H1 (cell line): ENCODE measurements at regions not wholly inside any gene's neighbourhood (a gene's known extent, or its start where the extent isn't known, plus 50 kb on each side); places are given as distances from the start of the nearest gene placed in this dataset.

Experiments used
- CHD7 ChIP-seq: fragments of 300-600 bp; sonication (generic); IDR thresholded peaks from 2 replicates; pipeline ENCODE4 v1.7.1; 2012; ENCODE audit warnings: low read length, moderate library complexity, mild to moderate bottlenecking, inconsistent platforms; ENCODE audit not compliant: insufficient replicate concordance
- CTCF ChIP-seq, 3 experiments: IDR thresholded peaks; 1 replicate in 2 of 3; 2 replicates in 1 of 3; pipeline versions ENCODE4 v1.5.1 to v1.6.1; 2011; ENCODE audit warnings: low read length in 3 of 3, mild to moderate bottlenecking in 3 of 3, inconsistent platforms in 2 of 3, low read depth in 1 of 3, moderate library complexity in 1 of 3; ENCODE audit not compliant: insufficient read depth in 1 of 3; ENCODE audit errors: control extremely low read depth in 1 of 3
- HDAC2 ChIP-seq, 2 experiments: fragments of 300-600 bp in 1 of 2; sonication (generic) in 1 of 2; IDR thresholded peaks; 2 replicates each; pipeline ENCODE4 v1.6.1; 2011 to 2012; ENCODE audit warnings: low read depth in 2 of 2, low read length in 2 of 2, mild to moderate bottlenecking in 2 of 2, moderate library complexity in 2 of 2, borderline replicate concordance in 1 of 2, inconsistent platforms in 1 of 2
- RBBP5 ChIP-seq: IDR thresholded peaks from 2 replicates; pipeline ENCODE4 v1.7.1; 2012; ENCODE audit warnings: low read depth, mild to moderate bottlenecking, inconsistent platforms, low read length, moderate library complexity, borderline replicate concordance

DNA sequence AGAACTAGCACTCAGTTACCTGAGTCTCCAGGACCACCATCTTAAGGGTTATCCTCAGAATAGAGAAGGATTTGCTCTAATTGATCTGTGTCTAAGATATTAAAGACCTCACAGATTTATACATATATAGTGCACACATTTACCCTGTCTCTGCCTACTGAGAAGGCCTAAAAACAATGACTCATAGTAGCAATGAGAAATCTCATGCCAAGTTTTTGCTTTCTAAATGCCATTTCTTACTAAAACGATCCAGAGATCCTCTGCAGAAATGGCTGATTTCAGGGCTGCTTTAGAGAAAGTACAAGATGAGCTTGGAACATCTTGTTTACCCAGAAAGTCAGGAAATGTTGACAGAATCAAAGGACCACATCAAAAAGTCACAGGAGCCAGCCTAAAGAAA is 79.1 kb upstream of the INPP4B start (continued):
- TF ChIP-seq CHD7 (no peak), CTCF (IDR thresholded peaks at IDR 0.05; ENCODE audit: control extremely low read depth in 1 of 3, insufficient read depth in 1 of 3, low read depth in 1 of 3, low read length in 3 of 3) (no peak), HDAC2 (IDR thresholded peaks at IDR 0.05; ENCODE audit: borderline replicate concordance in 1 of 2, low read depth in 2 of 2, low read length in 2 of 2) (no peak), RBBP5 (no peak)
